HepG2 (cell line): ENCODE measurements at regions not wholly inside any gene's neighbourhood (a gene's known extent, or its start where the extent isn't known, plus 50 kb on each side); places are given as distances from the start of the nearest gene placed in this dataset.

Source experiments
- GTF3A ChIP-seq: sonication (generic); formaldehyde crosslinking; conservative IDR thresholded peaks from 2 replicates; pipeline ENCODE4 v1.4.0; 2020; ENCODE audit warnings: mild to moderate bottlenecking, missing genetic modification reagents
- RFX1 ChIP-seq: fragments of 450-650 bp; IDR thresholded peaks from 2 replicates; pipeline ENCODE4 v1.6.1; 2017
- SIX1 ChIP-seq: sonication (generic); formaldehyde crosslinking; IDR thresholded peaks from 2 replicates; pipeline ENCODE4 v1.4.0; 2020; ENCODE audit warnings: missing genetic modification reagents, borderline replicate concordance
- SP5 ChIP-seq: IDR thresholded peaks from 2 replicates; pipeline ENCODE4 v1.6.1; 2016; ENCODE audit warnings: low read depth, borderline replicate concordance
- TEF ChIP-seq: sonication (generic); formaldehyde crosslinking; IDR thresholded peaks from 2 replicates; pipeline ENCODE4 v1.5.0; 2020; ENCODE audit warnings: missing genetic modification reagents
- ZBTB40 ChIP-seq, 2 experiments: fragments of 450-650 bp in 1 of 2; sonication (generic) in 1 of 2; formaldehyde crosslinking in 1 of 2; IDR thresholded peaks; 2 replicates each; pipeline versions ENCODE4 v1.6.1 to v1.8.0; 2016 to 2022; ENCODE audit warnings: antibody characterized with exemption in 1 of 2, mild to moderate bottlenecking in 1 of 2, missing genetic modification reagents in 1 of 2
- ZBTB44 ChIP-seq: sonication (generic); formaldehyde crosslinking; IDR thresholded peaks from 2 replicates; pipeline ENCODE4 v1.4.0; 2020; ENCODE audit warnings: missing genetic modification reagents
- ZNF253 ChIP-seq: sonication (generic); formaldehyde crosslinking; IDR thresholded peaks from 2 replicates; pipeline ENCODE4 v1.8.0; 2022; ENCODE audit warnings: mild to moderate bottlenecking, missing genetic modification reagents, borderline replicate concordance
- ZNF343 ChIP-seq: sonication (generic); formaldehyde crosslinking; IDR thresholded peaks from 2 replicates; pipeline ENCODE4 v1.4.0; 2020; ENCODE audit warnings: mild to moderate bottlenecking, missing genetic modification reagents
- ZNF557 ChIP-seq: sonication (generic); formaldehyde crosslinking; IDR thresholded peaks from 2 replicates; pipeline ENCODE4 v1.4.0; 2020; ENCODE audit warnings: missing genetic modification reagents
- ZNF784 ChIP-seq: sonication (generic); formaldehyde crosslinking; IDR thresholded peaks from 2 replicates; pipeline ENCODE4 v1.5.1; 2020; ENCODE audit warnings: missing genetic modification reagents, mild to moderate bottlenecking, borderline replicate concordance

GRCh38 chr6:66489269-66489987 is 782.4 kb upstream of the EYS start (continued):
- TF ChIP-seq GTF3A (CRISPR knock-in tag), result no peak
- no peak for TF ChIP-seq ZNF343
- TF ChIP-seq RFX1, result no peak
- 0 out of 2 replicates have a peak, but pooled peaks have one; percentile 26 for TF ChIP-seq SIX1
- no peak for TF ChIP-seq ZNF784 (CRISPR knock-in tag)
- TF ChIP-seq SP5 (CRISPR knock-in tag), result peak; percentile 44; the same call in 1 of the 2 replicates
- no peak for TF ChIP-seq ZNF253 (CRISPR knock-in tag)
- no peak for TF ChIP-seq TEF
- TF ChIP-seq ZBTB44 (CRISPR knock-in tag), result no peak
- TF ChIP-seq ZNF557 (CRISPR knock-in tag), result no peak
- TF ChIP-seq ZBTB40 (IDR thresholded peaks at IDR 0.05), result no peak
- TF ChIP-seq ZBTB40 (CRISPR knock-in tag; IDR thresholded peaks at IDR 0.05), result peak; percentile 18; the same call in 1 of the 2 replicates
